ENCODE measurements at regions not wholly inside any gene's neighbourhood (a gene's known extent, or its start where the extent isn't known, plus 50 kb on each side); places are given as distances from the start of the nearest gene placed in this dataset.

DNA sequence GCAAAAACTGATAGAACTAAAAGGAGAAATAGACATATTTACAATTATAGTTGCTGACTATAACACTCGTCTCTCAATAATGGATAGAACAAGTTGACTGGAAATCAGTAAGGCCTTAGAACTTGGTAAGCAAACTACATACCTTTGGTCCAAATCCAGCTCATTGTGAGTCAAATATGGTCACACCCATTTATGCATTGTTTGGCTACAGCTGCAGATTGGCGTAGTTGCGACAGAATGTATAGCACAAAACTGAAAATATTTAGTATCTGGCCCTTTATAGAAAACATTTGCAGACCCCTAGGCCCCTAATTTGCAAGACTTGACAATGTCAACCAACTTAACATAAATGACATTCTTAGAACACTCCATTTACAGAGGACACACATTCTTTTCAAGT lies 103.6 kb upstream of the EGR2 start:
- H2AFZ ChIP-seq (ENCODE audit: insufficient read depth, low read depth, low read length, poor library complexity, severe bottlenecking), result no peak overlapping the region
- no peaks in the 10 kb centered on the region for H4K20me1 ChIP-seq (ENCODE audit: control insufficient read depth, insufficient read depth, low read length, poor library complexity, severe bottlenecking)
- peaks cover 8 to 13% of the 10 kb centered on the region in 2 donors for H3K4me1 ChIP-seq (ENCODE audit: control insufficient read depth in 2 of 2, insufficient read depth in 2 of 2, low read length in 2 of 2)
- peaks cover 16% of the 10 kb centered on the region for H3K4me1 Mint-ChIP-seq
- H3K9me3 ChIP-seq (ENCODE audit: control extremely low read depth in 1 of 3, control insufficient read depth in 2 of 3, insufficient read depth in 1 of 3, low read length in 2 of 3), result peaks cover 0 to 4% (median 0%) of the 10 kb centered on the region in 3 donors
- ATAC-seq (ENCODE audit: low read depth) (no peak), DNase-seq (no peak)
- POLR2A ChIA-PET, result no interaction called here
- no peak overlapping the region for H3K27ac Mint-ChIP-seq
- H3K27me3 ChIP-seq (replicated peaks in 1 of 4; ENCODE audit: control extremely low read depth in 1 of 4, control insufficient read depth in 3 of 4, insufficient read depth in 4 of 4, low read length in 3 of 4), result no peaks in the 10 kb centered on the region
- H3K27ac ChIP-seq (ENCODE audit: low read length in 2 of 2), result no peak overlapping the region
- 96% methylated on average over 2 of the region's 3 CpGs for WGBS (ENCODE audit: insufficient coverage)
- H3K4me3 Mint-ChIP-seq, result no peak overlapping the region
- no peak overlapping the region for H3K4me3 ChIP-seq (ENCODE audit: control extremely low read depth in 1 of 5, extremely low read depth in 1 of 5, insufficient read depth in 1 of 5, low read depth in 2 of 5, low read length in 4 of 5)
- H3K4me2 ChIP-seq (replicated peaks; ENCODE audit: low read depth, low read length, poor library complexity, severe bottlenecking), result no peak overlapping the region
- no peaks in the 10 kb centered on the region for H3K79me2 ChIP-seq (ENCODE audit: control insufficient read depth, insufficient read depth, low read length)
- H3K9me3 Mint-ChIP-seq (ENCODE audit: insufficient read depth), result no peaks in the 10 kb centered on the region
- intact Hi-C loops (cut with micrococcal nuclease), result no loop called here
- no peak for TF ChIP-seq EZH2 (IDR thresholded peaks at IDR 0.05; ENCODE audit: borderline replicate concordance, insufficient read depth, low read depth, low read length, poor library complexity, severe bottlenecking)
- TF ChIP-seq, protein P1, sequence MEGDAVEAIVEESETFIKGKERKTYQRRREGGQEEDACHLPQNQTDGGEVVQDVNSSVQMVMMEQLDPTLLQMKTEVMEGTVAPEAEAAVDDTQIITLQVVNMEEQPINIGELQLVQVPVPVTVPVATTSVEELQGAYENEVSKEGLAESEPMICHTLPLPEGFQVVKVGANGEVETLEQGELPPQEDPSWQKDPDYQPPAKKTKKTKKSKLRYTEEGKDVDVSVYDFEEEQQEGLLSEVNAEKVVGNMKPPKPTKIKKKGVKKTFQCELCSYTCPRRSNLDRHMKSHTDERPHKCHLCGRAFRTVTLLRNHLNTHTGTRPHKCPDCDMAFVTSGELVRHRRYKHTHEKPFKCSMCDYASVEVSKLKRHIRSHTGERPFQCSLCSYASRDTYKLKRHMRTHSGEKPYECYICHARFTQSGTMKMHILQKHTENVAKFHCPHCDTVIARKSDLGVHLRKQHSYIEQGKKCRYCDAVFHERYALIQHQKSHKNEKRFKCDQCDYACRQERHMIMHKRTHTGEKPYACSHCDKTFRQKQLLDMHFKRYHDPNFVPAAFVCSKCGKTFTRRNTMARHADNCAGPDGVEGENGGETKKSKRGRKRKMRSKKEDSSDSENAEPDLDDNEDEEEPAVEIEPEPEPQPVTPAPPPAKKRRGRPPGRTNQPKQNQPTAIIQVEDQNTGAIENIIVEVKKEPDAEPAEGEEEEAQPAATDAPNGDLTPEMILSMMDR (IDR thresholded peaks at IDR 0.05), result no peak
- peaks cover 3% of the 10 kb centered on the region for H3K27me3 Mint-ChIP-seq
- H3K9ac ChIP-seq (ENCODE audit: low read length), result no peak overlapping the region
- CTCF ChIA-PET, result interaction anchor here (0.7 kb wide), 1 partner anchor 18 kb away, joined by 3 read pairs; no protein-coding TSS in a partner anchor
- H3K36me3 ChIP-seq (replicated peaks in 1 of 2; ENCODE audit: control extremely low read depth in 1 of 2, control insufficient read depth in 1 of 2, extremely low read depth in 1 of 2, insufficient read depth in 2 of 2, low read length in 1 of 2), result no peaks in the 10 kb centered on the region

DNA sequence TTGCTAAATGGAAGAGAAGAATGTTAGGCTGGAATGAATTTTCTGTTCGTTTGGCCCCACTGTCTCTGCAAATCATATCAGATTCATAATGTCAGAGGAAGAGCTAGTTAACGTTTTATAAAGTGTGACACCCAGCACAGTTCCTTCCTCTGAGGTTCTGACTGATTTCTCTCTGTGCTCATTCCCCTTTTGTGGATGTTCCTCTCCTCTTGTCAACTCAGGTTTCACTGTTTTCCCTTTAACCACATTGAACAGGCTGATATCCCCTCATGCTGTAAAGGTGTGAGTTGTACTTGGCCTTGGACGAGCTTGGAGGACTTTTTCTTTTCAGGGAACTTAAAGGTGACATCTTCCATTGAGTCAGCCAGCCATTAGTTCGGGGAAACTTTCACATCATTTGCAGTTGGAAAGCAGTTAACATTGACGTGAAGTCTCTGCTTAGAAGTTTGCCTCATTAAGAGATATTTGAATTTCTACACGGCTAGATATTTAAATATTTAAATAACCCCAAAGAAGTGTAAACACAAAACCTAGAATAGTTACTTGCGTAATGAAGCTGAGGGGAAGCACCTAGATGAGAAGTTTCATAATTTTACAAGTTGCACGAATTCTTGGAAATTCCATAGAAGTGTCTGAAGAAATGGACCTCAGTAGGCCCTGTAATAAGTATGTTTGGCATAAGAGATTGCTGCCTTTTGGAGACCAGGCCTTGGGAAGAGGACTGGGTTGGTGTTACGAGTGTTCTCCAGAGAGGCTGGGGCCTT lies 101.5 kb upstream of the EGR2 start:
- 42% methylated on average over 3 of the region's 9 CpGs for WGBS (ENCODE audit: insufficient coverage)
- POLR2A ChIA-PET, result no interaction called here
- no peak overlapping the region for H3K27ac Mint-ChIP-seq

More for the DNA sequence above, 101.5 kb upstream of the EGR2 start:
- peaks cover 36% of the 10 kb centered on the region for H3K4me1 Mint-ChIP-seq
- CTCF ChIA-PET, result no interaction called here
- peaks cover 2% of the 10 kb centered on the region for H3K27me3 Mint-ChIP-seq
- Histone ChIP-seq H3K4me1 (ENCODE audit: control insufficient read depth in 2 of 2, insufficient read depth in 2 of 2, low read length in 2 of 2) (peaks cover 13 to 34% of the 10 kb centered on the region in 2 donors), H3K9ac (ENCODE audit: low read length) (no peak overlapping the region), H3K4me3 (ENCODE audit: control extremely low read depth in 1 of 5, extremely low read depth in 1 of 5, insufficient read depth in 1 of 5, low read depth in 2 of 5, low read length in 4 of 5) (no peak overlapping the region), H4K20me1 (ENCODE audit: control insufficient read depth, insufficient read depth, low read length, poor library complexity, severe bottlenecking) (no peaks in the 10 kb centered on the region), H3K4me2 (replicated peaks; ENCODE audit: low read depth, low read length, poor library complexity, severe bottlenecking) (no peak overlapping the region), H3K27ac (ENCODE audit: low read length in 2 of 2) (no peak overlapping the region), H3K36me3 (replicated peaks in 1 of 2; ENCODE audit: control extremely low read depth in 1 of 2, control insufficient read depth in 1 of 2, extremely low read depth in 1 of 2, insufficient read depth in 2 of 2, low read length in 1 of 2) (no peaks in the 10 kb centered on the region), H3K9me3 (ENCODE audit: control extremely low read depth in 1 of 3, control insufficient read depth in 2 of 3, insufficient read depth in 1 of 3, low read length in 2 of 3) (no peaks in the 10 kb centered on the region), H2AFZ (ENCODE audit: insufficient read depth, low read depth, low read length, poor library complexity, severe bottlenecking) (no peak overlapping the region), H3K27me3 (replicated peaks in 1 of 4; ENCODE audit: control extremely low read depth in 1 of 4, control insufficient read depth in 3 of 4, insufficient read depth in 4 of 4, low read length in 3 of 4) (no peaks in the 10 kb centered on the region), H3K79me2 (ENCODE audit: control insufficient read depth, insufficient read depth, low read length) (no peaks in the 10 kb centered on the region)
- DNase-seq, result no peak
- no peak for ATAC-seq (ENCODE audit: low read depth)
- TF ChIP-seq EZH2 (IDR thresholded peaks at IDR 0.05; ENCODE audit: borderline replicate concordance, insufficient read depth, low read depth, low read length, poor library complexity, severe bottlenecking), result no peak
- TF ChIP-seq, protein P1 (IDR thresholded peaks at IDR 0.05), result no peak
- H3K9me3 Mint-ChIP-seq (ENCODE audit: insufficient read depth), result no peaks in the 10 kb centered on the region
- intact Hi-C loops (cut with micrococcal nuclease), result no loop called here
- H3K4me3 Mint-ChIP-seq, result no peak overlapping the region

Measured in B cell (primary cell).